ENCODE measurements at regions not wholly inside any gene's neighbourhood (a gene's known extent, or its start where the extent isn't known, plus 50 kb on each side); places are given as distances from the start of the nearest gene placed in this dataset.
"Not testable (repeated sequence)": the region's sequence is repeated elsewhere in the genome, so short reads cannot be mapped to it uniquely, and the experiment has no call there.

DNA sequence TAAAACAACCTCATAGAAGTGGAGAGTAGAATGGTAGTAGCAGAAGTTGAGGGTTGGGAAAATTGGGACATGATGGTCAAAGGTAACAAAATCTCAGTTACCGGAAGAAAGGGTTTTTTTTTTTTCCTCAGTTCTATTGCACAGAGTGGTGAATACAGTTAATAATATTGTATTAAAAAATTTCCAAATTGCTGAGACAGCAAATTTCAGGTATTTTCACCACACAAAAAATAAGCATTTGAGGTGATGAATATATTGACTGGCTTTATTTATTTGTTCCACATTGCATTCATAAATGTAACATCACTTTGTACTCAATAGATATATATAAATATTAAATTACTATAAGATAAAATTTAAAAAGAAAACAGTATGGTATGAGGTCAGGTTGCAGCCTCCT, 373.8 kb downstream of the ETV1 start:
- Histone ChIP-seq H3K36me3 (no peaks in the 10 kb centered on the region), H3K27ac (no peak overlapping the region), H3K4me1 (no peaks in the 10 kb centered on the region), H3K4me3 (no peak overlapping the region), H3K9me3 (no peaks in the 10 kb centered on the region), H3K27me3 (no peaks in the 10 kb centered on the region)
- TF ChIP-seq, protein P1, sequence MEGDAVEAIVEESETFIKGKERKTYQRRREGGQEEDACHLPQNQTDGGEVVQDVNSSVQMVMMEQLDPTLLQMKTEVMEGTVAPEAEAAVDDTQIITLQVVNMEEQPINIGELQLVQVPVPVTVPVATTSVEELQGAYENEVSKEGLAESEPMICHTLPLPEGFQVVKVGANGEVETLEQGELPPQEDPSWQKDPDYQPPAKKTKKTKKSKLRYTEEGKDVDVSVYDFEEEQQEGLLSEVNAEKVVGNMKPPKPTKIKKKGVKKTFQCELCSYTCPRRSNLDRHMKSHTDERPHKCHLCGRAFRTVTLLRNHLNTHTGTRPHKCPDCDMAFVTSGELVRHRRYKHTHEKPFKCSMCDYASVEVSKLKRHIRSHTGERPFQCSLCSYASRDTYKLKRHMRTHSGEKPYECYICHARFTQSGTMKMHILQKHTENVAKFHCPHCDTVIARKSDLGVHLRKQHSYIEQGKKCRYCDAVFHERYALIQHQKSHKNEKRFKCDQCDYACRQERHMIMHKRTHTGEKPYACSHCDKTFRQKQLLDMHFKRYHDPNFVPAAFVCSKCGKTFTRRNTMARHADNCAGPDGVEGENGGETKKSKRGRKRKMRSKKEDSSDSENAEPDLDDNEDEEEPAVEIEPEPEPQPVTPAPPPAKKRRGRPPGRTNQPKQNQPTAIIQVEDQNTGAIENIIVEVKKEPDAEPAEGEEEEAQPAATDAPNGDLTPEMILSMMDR (IDR thresholded peaks at IDR 0.05), result no peak
- intact Hi-C loops (cut with DNase I; ENCODE audit: low total_unique reads), result no loop called here
- DNase-seq, result no peak

DNA sequence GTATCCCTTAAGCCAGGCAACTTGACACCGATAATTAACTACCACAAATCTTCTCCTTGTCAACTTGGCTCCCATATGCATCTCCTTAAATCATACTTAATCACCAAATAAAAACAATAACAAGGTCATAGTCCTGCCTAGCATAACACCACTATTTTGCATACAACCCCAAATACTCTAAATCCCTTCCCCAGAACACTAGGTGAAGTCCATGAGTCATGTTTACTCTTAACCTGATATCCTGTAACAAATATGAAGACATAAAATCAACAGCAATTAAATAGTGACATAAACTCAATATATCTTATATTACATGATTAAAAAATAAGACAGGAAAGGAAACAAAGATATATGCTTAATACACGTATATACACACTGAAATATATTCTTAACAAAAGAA, 362.0 kb downstream of the ETV1 start:
- intact Hi-C loops (cut with DNase I; ENCODE audit: low total_unique reads), result no loop called here
- Histone ChIP-seq H3K36me3 (no peaks in the 10 kb centered on the region), H3K4me3 (no peak overlapping the region), H3K27ac (no peak overlapping the region), H3K27me3 (no peaks in the 10 kb centered on the region), H3K9me3 (no peaks in the 10 kb centered on the region), H3K4me1 (no peaks in the 10 kb centered on the region)
- no peak for DNase-seq
- TF ChIP-seq, protein P1 (IDR thresholded peaks at IDR 0.05), result no peak

DNA sequence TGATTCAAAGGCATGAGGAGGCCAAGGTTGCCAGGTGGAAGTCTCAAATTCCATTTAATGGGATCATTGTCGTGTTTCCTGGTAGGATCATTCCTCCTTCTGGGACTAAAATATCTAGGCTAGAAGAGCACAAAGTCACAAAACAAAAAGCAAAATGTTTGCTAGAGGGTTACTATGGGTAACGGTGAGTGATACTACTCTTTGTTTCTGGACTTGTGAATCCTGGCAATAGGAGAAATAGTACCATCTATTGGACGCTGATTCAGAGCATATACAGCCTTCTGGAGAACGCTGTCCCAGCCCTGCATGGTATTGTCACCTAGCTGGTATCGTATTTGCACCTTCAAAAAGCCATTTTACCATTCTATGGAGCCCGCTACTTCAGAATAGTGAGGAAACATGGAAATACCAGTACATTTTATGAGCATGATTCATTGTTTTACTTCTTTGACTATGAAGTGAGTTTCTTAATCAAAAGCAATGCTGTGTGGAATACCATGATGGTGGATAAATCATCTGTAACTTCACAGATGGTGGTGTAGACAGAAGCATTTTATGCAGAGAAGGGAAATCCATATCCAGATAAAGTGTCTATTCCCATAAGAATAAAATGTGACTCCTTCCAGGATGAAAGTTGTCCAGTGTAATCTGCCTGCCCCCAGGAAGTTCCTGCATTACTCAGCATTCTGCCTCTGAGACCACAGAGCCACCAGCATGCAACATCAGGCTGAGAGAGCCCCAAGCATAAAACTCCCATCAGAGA, 361.0 kb downstream of the ETV1 start:
- intact Hi-C loops (cut with DNase I; ENCODE audit: low total_unique reads), result no loop called here

DNA sequence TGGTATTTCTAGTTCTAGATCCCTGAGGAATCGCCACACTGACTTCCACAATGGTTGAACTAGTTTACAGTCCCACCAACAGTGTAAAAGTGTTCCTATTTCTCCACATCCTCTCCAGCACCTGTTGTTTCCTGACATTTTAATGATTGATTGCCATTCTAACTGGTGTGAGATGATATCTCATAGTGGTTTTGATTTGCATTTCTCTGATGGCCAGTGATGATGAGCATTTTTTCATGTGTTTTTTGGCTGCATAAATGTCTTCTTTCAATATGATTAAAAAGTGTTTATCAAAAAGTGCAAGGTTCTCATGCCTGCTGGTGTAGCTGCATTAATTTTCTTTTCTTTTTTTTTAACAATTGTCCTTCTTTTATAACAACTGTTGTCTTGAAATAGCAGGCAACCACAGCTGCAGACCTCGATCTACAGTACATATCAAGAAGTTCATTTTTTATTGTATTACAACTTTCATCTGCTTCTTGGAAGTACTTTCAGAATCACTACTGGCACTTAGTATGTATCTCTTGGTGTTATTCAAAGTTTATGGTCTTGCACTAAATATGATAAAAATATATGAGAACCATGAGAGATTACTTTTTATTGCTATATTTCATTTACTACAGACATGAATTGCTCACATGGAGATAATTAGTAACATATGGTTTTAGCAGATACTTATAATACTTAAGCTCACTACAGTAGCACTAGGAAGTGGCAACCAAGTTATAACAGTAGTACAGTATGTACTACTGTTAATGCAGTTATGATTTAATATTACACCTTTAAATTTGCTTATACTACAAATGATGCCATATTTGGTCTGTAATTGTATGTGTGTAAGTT, 358.0 kb downstream of the ETV1 start:
- H3K27ac ChIP-seq; H3K4me1 ChIP-seq; DNase-seq; H3K9me3 ChIP-seq; H3K36me3 ChIP-seq; H3K4me3 ChIP-seq; intact Hi-C loops (cut with DNase I; ENCODE audit: low total_unique reads); H3K27me3 ChIP-seq: not testable (repeated sequence)

More for the DNA sequence above, 361.0 kb downstream of the ETV1 start:
- no peaks in the 10 kb centered on the region for H3K9me3 ChIP-seq
- no peaks in the 10 kb centered on the region for H3K27me3 ChIP-seq
- no peak overlapping the region for H3K4me3 ChIP-seq
- DNase-seq, result no peak
- H3K36me3 ChIP-seq, result no peaks in the 10 kb centered on the region
- H3K4me1 ChIP-seq, result no peaks in the 10 kb centered on the region
- TF ChIP-seq, protein P1 (IDR thresholded peaks at IDR 0.05), result no peak
- H3K27ac ChIP-seq, result no peak overlapping the region

GRCh38 chr7:13633857-13634256, 355.6 kb downstream of the ETV1 start:
- H3K27ac ChIP-seq, result no peak overlapping the region
- TF ChIP-seq, protein P1 (IDR thresholded peaks at IDR 0.05), result no peak
- no peak for DNase-seq
- no peaks in the 10 kb centered on the region for H3K9me3 ChIP-seq
- no peak overlapping the region for H3K4me3 ChIP-seq
- H3K27me3 ChIP-seq, result no peaks in the 10 kb centered on the region
- intact Hi-C loops (cut with DNase I; ENCODE audit: low total_unique reads), result no loop called here
- no peaks in the 10 kb centered on the region for H3K36me3 ChIP-seq
- H3K4me1 ChIP-seq, result no peaks in the 10 kb centered on the region

DNA sequence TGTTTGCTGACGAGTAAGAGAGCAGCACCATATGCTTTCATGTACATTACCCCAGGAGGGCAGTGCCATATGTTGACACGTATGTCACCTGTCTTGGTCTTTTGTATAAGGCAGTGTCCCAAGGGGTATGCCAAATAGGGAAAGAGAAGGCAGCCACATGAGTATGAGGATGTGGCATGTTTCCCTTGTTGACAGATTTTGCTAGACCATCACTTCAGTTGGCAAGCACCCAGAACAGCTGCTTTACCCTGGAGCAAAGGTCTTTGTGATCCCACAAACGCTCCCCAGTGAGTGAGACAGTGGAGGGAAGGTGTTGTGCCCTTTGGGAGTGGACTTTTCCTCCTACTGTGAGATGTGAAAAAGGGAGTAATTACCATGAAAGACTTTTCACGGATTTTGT, 350.1 kb downstream of the ETV1 start:
- Histone ChIP-seq H3K4me1 (no peaks in the 10 kb centered on the region), H3K27ac (no peak overlapping the region), H3K4me3 (no peak overlapping the region), H3K36me3 (no peaks in the 10 kb centered on the region), H3K27me3 (no peaks in the 10 kb centered on the region), H3K9me3 (no peaks in the 10 kb centered on the region)
- DNase-seq, result no peak
- intact Hi-C loops (cut with DNase I; ENCODE audit: low total_unique reads), result no loop called here
- TF ChIP-seq, protein P1 (IDR thresholded peaks at IDR 0.05), result no peak
